K562 (cell line): ENCODE measurements at regions not wholly inside any gene's neighbourhood (a gene's known extent, or its start where the extent isn't known, plus 50 kb on each side); places are given as distances from the start of the nearest gene placed in this dataset.

ENCODE experiments used
- ATAC-seq: fragments of 200-7000 bp; cut with Tn5 transposase; 3 replicates; pipeline ENCODE4 v1.9.1; 2020; ENCODE audit warnings: moderate library complexity
- BruUV-seq: library from RNA; stranded (reverse); fragments of 400-500 nt; replicated peaks from 2 replicates; lab custom pipeline; 2021; lab: Mats Ljungman, UMichigan
- CTCF ChIA-PET: fragments of 300-600 bp; formaldehyde crosslinking; extraction: SDS; loops from one replicate; lab custom pipeline; 2021; ENCODE audit warnings: low intra/inter-chr PET ratio; lab: Yijun Ruan, JAX
- POLR2A ChIA-PET: fragments of 300-600, 350-650 bp; sonication (Branson Sonifier 250); formaldehyde crosslinking; extraction: SDS; loops from one replicate; lab custom pipeline; 2021; ENCODE audit warnings: antibody characterized with exemption, inconsistent platforms; lab: Yijun Ruan, JAX
- DNase-seq, 4 experiments: peaks; one replicate each; pipeline versions ENCODE4 v3.0.0 to v3.0.0-alpha.2; 2011 to 2018; ENCODE audit warnings: low spot score in 3 of 4, mixed read lengths in 3 of 4; ENCODE audit errors: extremely low read depth in 1 of 4
- FAIRE-seq: peaks from 2 replicates; lab custom pipeline; 2011; peaks lifted over from hg19 to GRCh38; lab: Jason Lieb, UNC
- H2AFZ ChIP-seq: 2 replicates; pipeline ENCODE4 v1.6.0; 2011; ENCODE audit warnings: low read depth, low read length, control low read depth, inconsistent platforms
- H3K27ac ChIP-seq: fragments of 200-600 bp; 3 replicates; pipeline ENCODE4 v1.8.0; 2011; ENCODE audit warnings: low read depth, mild to moderate bottlenecking, control low read depth, inconsistent platforms, low read length, moderate library complexity, mixed read lengths; ENCODE audit errors: extremely low read depth
- H3K27me3 ChIP-seq, 2 experiments: fragments of 300-600 bp in 1 of 2; 2 replicates in 1 of 2; 3 replicates in 1 of 2; pipeline versions ENCODE4 v1.6.0 to v1.8.0; 2011; ENCODE audit warnings: inconsistent platforms in 2 of 2, low read length in 2 of 2, mild to moderate bottlenecking in 1 of 2, mixed read lengths in 1 of 2, moderate library complexity in 1 of 2; ENCODE audit not compliant: control insufficient read depth in 2 of 2, insufficient read depth in 2 of 2
- H3K36me3 ChIP-seq: fragments of 300-600 bp; 3 replicates; pipeline ENCODE4 v1.8.0; 2011; ENCODE audit warnings: mild to moderate bottlenecking, low read length, inconsistent platforms; ENCODE audit not compliant: control insufficient read depth, insufficient read depth
- H3K4me1 ChIP-seq, 2 experiments: fragments of 200-600 bp in 1 of 2; replicated peaks in 1 of 2; 2 replicates in 1 of 2; 3 replicates in 1 of 2; pipeline versions ENCODE4 v1.5.1 to v1.8.0; 2011; ENCODE audit warnings: inconsistent platforms in 2 of 2, low read length in 2 of 2, mild to moderate bottlenecking in 1 of 2, mixed read lengths in 1 of 2, moderate library complexity in 1 of 2; ENCODE audit not compliant: control insufficient read depth in 2 of 2, insufficient read depth in 2 of 2
- H3K4me2 ChIP-seq: 2 replicates; pipeline ENCODE4 v1.6.1; 2011; ENCODE audit warnings: low read length, control low read depth, inconsistent platforms, mixed read lengths; ENCODE audit not compliant: insufficient read depth
- H3K4me3 ChIP-seq: fragments of 200-600 bp; sonication (generic), shearing (Covaris generic); 2 replicates; pipeline ENCODE4 v1.5.1; 2016; ENCODE audit warnings: control low read depth, inconsistent platforms
- H3K79me2 ChIP-seq: fragments of 200-600 bp; 3 replicates; pipeline ENCODE4 v1.8.0; 2011; ENCODE audit warnings: low read length, inconsistent platforms; ENCODE audit not compliant: control insufficient read depth, insufficient read depth
- H3K9ac ChIP-seq, 2 experiments: 2 replicates each; pipeline versions ENCODE4 v1.6.0 to v1.6.1; 2011; ENCODE audit warnings: low read depth in 2 of 2, low read length in 2 of 2, control low read depth in 1 of 2, inconsistent platforms in 1 of 2, mild to moderate bottlenecking in 1 of 2, mixed read lengths in 1 of 2; ENCODE audit not compliant: insufficient read depth in 1 of 2
- H3K9me1 ChIP-seq: one replicate; pipeline ENCODE4 v1.6.0; 2011; ENCODE audit warnings: inconsistent platforms, mild to moderate bottlenecking, low read length, moderate library complexity; ENCODE audit not compliant: control insufficient read depth, insufficient read depth
- H3K9me3 ChIP-seq: replicated peaks from 2 replicates; pipeline ENCODE4 v1.5.1; 2011; ENCODE audit warnings: low read depth, low read length, inconsistent platforms; ENCODE audit not compliant: control insufficient read depth, insufficient read depth
- H4K20me1 ChIP-seq: replicated peaks from 2 replicates; pipeline ENCODE4 v1.6.1; 2011; ENCODE audit warnings: low read length, inconsistent platforms, mixed read lengths; ENCODE audit not compliant: control insufficient read depth, insufficient read depth
- C11orf30 ChIP-seq: fragments of 450-650 bp; IDR thresholded peaks from 2 replicates; pipeline ENCODE4 v1.6.1; 2016; ENCODE audit warnings: low read depth, mild to moderate bottlenecking
- HMBOX1 ChIP-seq: sonication (generic); IDR thresholded peaks from 2 replicates; pipeline ENCODE4 v1.6.1; 2016
- MAFF ChIP-seq: IDR thresholded peaks from 2 replicates; pipeline ENCODE4 v1.6.1; 2012; ENCODE audit warnings: low read length, improper control_type of control experiment
- MAFG ChIP-seq: fragments of 450-650 bp; conservative IDR thresholded peaks from 2 replicates; pipeline ENCODE4 v1.6.1; 2016; ENCODE audit warnings: missing genetic modification characterization, missing compliant biosample characterization
- MAFK ChIP-seq: IDR thresholded peaks from 2 replicates; pipeline ENCODE4 v1.6.1; 2011; ENCODE audit warnings: low read length, improper control_type of control experiment
- ZNF316 ChIP-seq: fragments of 450-650 bp; IDR thresholded peaks from 2 replicates; pipeline ENCODE4 v1.6.1; 2016
- WGBS: fragments of 100-300 bp; shearing (Covaris generic); methylation state at CpG from one replicate; pipeline ENCODE4 v1.1.6; 2016; ENCODE audit warnings: low coverage, mixed read lengths; ENCODE audit not compliant: insufficient coverage; ENCODE audit errors: missing lambda C conversion rate; 5-methylcytosine and 5-hydroxymethylcytosine counted together
- in situ Hi-C: fragments of 300-500 bp; cut with MboI; formaldehyde crosslinking; loops from 4 replicates; pipeline ENCODE4 v1.15.0; 2018; ENCODE audit warnings: inconsistent platforms, mixed read lengths
- intact Hi-C: fragments of 100-400 bp; cut with micrococcal nuclease; formaldehyde crosslinking; loops from 2 replicates; pipeline ENCODE4 v1.14.2; 2022

GRCh38 chr15:95284492-95284891 lies 1046.0 kb upstream of the NR2F2 start:
- TF ChIP-seq MAFG = peak; percentile 83
- TF ChIP-seq HMBOX1 = no peak
- TF ChIP-seq ZNF316 = peak; percentile 86
- TF ChIP-seq MAFF = peak; percentile 71
- TF ChIP-seq MAFK = peak; percentile 66; the same call in 1 of the 2 replicates
- TF ChIP-seq C11orf30 = peak; percentile 68
- FAIRE-seq = no peak
- H3K79me2 ChIP-seq = no peaks in the 10 kb centered on the region
- H3K9me3 ChIP-seq = no peaks in the 10 kb centered on the region
- H3K4me3 ChIP-seq = no peak overlapping the region
- peak overlapping the region; percentile 42; the same call in 1 of the 2 replicates for H2AFZ ChIP-seq
- H3K4me2 ChIP-seq = no peak overlapping the region
- ChIA-PET CTCF (no interaction called here), POLR2A (no interaction called here)
- H3K27me3 ChIP-seq = peaks cover 4 to 5% of the 10 kb centered on the region in 2 experiments; a peak in 2 of 5 replicates
- no peaks in the 10 kb centered on the region for H3K4me1 ChIP-seq
- in situ Hi-C loops (no loop called here), intact Hi-C loops (loop anchor here (10.0 kb wide), 1 partner anchor 1050 kb away; the partner anchor contains the start of gene NR2F2)
- 7% methylated on average over 4 of the region's 4 CpGs for WGBS
- no peaks in the 10 kb centered on the region for H3K9me1 ChIP-seq
- no peaks in the 10 kb centered on the region for H3K36me3 ChIP-seq
- ATAC-seq = no peak
- H3K9ac ChIP-seq = no peak overlapping the region
- DNase-seq = no peak
- no peak overlapping the region for H3K27ac ChIP-seq
- no TSS peak for BruUV-seq
- no peaks in the 10 kb centered on the region for H4K20me1 ChIP-seq
